Superior temporal gyrus (tissue), 1 donor: ENCODE measurements at regions not wholly inside any gene's neighbourhood (a gene's known extent, or its start where the extent isn't known, plus 50 kb on each side); places are given as distances from the start of the nearest gene placed in this dataset.

Source experiments
- DNase-seq: peaks from one replicate; pipeline ENCODE4 v3.0.0-alpha.2; 2016; ENCODE audit errors: extremely low spot score

DNA sequence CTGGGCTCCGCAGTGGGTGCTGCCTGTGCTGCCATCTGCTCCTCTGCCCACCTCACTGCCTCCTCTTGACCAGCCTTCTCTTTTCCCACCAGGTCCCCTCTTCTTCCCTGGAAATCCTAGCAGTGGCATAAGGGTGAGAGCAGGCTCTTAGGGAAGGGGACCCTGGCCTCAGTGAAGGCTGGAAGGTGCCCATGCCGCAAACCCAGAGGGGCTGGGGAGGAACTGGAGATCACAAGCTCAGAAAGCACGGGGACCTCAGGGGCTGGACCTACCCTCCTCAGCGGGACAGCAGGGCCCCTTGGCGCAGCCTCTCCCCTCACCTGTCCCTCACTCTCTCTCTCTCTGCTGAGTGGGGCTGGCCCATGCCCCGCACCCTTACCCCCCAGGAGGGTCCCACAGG, 144.4 kb upstream of the IRX2 start:
- no peak for DNase-seq

GRCh38 chr5:2895196-2895595, 143.7 kb upstream of the IRX2 start:
- no peak for DNase-seq

DNA sequence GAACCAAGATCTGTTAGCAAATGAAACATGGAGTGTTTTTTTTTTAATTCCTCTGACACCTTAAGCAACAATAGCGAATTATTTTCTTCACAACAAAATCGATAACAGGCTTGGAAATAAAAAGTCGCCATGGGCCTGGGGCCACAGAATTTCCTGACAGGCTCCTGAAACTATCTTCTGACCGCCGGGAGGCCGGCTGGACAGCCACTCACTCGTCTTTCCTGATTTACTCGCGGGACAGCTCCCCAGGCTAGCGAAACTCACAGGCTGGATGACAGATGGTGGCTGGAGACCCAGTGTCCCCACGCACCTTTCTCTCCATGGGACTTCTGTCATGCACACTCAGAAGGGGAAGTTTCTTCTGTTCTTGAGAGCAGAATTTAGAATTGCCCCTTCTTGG, 143.3 kb upstream of the IRX2 start:
- DNase-seq, result no peak

DNA sequence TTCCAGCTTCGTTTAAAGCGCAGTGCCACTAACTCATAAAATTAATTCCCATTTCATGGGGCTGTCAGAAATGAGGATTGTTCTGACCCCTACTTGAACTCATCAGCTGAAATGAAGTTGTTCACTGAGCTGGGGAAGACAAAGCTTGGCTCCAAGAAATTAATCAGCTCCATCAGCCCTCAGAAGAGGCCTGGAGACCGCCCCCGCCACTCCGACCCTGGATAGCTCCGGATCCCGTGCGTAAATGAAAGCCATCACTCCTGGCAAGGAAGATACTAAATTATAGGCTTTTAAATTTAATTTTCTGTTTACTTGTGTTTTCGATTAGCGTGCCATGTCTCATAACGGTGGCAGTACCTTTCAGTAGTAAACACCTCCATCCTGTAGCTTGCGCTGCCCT, 142.8 kb upstream of the IRX2 start:
- no peak for DNase-seq

DNA sequence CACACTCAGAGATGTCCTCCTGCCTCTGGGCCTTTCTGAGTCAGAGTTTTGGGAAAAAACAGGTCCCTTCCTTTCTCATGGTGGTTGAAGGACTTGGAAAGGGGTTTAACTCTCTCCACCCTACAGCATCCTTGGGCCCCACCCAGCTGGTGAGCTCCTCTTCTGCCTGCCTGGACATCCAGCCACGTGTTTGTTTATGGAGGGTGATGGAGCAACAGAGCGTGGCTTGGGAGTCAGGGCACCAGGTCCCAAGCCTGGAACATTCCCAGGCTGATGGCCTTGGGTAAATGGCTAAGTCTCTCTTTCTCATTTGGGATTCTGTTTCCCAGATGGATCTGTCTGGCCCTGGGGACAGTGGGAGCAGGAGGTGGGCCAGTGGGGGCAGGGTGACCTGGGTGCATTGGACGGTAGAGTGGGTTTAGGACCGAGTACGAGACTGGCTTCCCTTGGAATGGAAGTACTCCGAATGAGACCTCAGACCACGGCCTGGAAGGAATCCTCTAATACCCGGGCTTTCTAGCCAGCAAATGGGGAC, 141.1 kb upstream of the IRX2 start:
- DNase-seq, result no peak

GRCh38 chr5:2891781-2892180, 140.3 kb upstream of the IRX2 start:
- DNase-seq, result no peak

DNA sequence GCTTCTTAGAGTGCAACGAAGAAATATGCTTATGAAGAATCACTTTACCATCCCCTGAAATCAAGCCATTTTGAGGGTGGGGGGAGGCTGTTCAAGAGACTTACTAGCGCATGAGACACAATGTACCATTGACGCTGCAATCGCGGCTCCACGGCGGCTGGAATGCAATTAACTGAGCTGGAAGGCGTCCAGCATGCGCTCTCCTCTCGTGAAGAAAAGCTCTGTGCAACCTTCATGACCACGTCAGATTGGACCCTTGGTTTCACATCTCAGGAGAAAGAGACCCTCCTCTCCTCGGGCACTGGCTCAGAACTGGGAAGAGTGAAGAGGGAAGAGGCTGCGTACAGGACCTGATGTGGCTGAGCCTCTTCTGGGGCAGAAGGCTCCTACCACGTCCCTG, 138.5 kb upstream of the IRX2 start:
- DNase-seq, result no peak

DNA sequence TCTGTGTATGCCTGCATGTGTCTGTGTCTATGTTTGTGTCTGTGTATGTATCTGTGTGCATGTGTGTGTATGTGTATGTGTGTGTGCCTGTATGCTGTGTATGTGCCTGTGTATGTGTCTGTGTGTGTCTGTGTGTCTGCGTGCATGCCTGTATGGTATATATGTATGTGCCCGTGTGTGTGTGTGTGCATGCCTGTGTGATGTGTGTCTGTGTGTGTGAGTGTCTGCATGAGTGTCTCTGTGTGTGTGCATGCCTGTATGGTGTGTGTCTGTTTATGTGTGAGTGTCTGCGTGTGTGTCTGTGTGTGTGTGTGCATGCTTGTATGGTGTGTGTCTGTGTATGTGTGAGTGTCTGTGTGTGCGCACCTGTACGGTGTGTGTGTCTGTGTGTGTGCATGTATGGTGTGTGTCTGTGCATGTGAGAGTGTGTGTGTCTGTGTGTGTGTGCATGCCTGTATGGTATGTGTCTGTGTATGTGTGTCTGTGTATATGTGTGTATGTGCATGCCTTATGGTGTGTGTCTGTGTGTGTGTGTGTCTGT, 137.1 kb upstream of the IRX2 start:
- no peak for DNase-seq

GRCh38 chr5:2887481-2888348, 136.2 kb upstream of the IRX2 start:
- no peak for DNase-seq

GRCh38 chr5:2886531-2886930, 135.1 kb upstream of the IRX2 start:
- no peak for DNase-seq

- DNase-seq, result no peak
Observed at GRCh38 chr5:2883771-2884170, 132.3 kb upstream of the IRX2 start.

DNA sequence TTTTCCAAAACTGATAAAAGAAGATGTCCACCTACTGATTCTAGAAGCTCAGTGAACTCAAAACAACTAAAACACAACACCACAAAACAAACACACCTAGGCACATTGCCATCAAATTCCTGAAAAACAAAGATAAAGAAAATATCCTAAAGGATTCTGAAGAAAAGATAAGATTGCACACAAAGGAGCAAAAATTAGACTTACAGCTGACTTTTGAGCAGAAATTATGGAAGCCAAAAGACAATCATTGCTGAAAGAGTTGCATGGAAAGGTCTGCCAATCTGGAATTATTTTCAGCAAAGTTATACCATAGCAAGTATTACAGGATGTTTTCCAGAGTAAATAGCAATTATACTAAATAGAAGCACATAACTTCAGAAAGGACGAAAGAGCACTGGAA, 128.2 kb upstream of the IRX2 start:
- no peak for DNase-seq

DNA sequence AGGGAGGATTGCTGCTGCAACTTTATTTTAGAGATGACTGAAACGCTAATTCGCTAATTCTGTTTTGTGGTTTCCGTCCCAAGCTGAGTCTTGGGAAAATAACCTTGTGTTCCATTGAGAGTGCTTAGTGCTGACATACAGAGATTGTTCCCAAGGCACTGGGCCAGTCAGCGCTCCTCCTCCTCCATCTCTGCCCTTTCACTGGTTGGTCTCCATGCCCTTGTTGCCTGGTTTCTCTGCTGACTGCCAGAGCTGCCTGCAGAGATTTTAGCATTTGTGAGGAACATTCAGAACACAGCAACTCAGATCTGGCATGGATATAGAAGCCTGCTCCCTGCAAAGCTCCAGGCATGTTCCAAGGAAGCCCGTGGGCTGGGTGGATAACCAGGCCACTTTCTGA, 126.0 kb upstream of the IRX2 start:
- peak; percentile 21 for DNase-seq

DNA sequence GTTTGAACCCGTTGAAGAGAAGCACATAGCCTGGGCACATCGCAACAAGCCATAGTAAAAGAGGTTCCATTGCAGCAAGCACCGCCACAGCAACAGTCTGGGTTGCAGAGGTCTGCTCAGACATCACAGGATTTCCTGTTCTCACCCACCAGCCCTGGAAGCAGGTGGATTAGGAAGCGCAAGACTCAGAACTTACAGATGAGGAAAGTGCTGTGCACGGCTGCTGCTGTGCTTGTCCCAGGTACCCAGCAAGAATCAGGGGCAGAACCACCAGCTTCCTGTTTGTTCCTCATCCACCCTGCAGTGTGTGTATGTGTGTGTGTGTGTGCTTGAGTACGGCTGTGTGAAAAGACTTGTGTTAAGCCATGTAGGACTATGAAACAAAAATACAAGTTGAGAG, 124.7 kb upstream of the IRX2 start:
- DNase-seq, result no peak

DNA sequence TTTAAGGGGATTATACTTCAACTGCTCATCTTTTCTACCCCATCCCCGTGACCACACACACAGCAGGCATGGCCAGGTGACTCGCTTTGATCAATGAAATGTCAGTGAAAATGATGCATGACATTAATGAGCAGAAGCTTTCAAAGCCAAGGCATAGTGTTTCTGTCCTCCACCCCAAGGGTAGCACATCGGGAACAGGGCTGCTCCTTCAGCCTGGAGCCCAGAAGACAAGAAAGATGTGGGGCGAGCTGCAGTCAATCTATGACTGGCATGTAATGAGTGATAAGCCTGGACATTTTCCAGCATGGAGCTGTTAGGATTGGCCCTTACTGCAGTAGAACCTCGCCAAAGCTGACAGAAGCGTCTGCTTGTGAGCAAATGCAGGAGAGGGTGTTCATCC, 122.6 kb upstream of the IRX2 start:
- no peak for DNase-seq

DNA sequence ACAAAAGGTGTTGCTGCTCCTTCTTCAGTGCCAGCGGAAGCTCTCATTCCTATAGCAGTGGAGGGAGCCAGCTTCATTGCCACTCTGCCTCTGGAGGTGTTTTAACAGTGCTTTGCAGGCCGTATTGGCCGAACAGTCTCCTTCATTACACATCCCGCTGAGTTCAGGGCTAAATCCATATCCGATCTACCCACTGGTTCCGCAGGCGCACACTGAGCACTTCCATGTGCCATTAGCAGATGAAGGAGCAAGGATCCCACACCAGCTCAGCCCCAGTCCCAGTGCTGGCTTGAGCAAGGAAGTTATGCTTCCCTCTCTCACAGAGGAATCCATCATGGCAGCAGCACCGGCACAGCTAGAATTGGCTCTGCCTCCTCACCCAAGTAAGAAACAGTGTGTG, 121.2 kb upstream of the IRX2 start:
- no peak for DNase-seq

- no peak for DNase-seq
Observed at GRCh38 chr5:2871282-2871681, 119.8 kb upstream of the IRX2 start.

- DNase-seq, result no peak
Observed at GRCh38 chr5:2869471-2869870, 118.0 kb upstream of the IRX2 start.

DNA sequence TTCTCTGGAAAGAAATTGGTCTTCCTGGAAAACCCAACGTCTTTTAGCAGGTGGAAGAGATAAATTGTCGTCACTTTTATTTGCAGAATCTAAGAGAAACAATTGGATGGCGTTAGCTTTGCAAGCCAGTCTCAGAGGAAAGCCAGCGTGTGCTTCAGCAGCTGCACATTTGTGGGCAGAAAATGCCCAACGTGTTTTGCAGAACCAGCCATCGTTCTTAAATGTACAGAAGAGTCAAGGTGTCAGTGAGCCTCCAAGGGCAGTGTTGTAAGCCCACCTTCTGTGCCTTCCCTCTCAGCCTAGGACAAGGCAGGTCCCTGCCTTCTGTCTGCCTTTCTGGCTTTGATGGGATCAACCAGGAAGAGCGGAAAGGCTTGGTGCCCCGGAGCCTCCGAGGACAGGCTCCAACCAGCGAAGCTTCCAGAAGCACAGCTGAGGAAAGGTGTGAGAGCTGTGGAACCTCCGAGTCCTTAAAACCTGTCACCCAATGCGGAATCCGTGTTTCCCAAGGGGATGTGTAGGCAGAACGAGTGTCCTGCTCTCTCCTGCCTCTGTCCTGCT, 116.0 kb upstream of the IRX2 start:
- DNase-seq, result no peak

- no peak for DNase-seq
Observed at GRCh38 chr5:2866662-2867372, 115.3 kb upstream of the IRX2 start.

- DNase-seq, result no peak
Observed at GRCh38 chr5:2865856-2866255, 114.4 kb upstream of the IRX2 start.

DNA sequence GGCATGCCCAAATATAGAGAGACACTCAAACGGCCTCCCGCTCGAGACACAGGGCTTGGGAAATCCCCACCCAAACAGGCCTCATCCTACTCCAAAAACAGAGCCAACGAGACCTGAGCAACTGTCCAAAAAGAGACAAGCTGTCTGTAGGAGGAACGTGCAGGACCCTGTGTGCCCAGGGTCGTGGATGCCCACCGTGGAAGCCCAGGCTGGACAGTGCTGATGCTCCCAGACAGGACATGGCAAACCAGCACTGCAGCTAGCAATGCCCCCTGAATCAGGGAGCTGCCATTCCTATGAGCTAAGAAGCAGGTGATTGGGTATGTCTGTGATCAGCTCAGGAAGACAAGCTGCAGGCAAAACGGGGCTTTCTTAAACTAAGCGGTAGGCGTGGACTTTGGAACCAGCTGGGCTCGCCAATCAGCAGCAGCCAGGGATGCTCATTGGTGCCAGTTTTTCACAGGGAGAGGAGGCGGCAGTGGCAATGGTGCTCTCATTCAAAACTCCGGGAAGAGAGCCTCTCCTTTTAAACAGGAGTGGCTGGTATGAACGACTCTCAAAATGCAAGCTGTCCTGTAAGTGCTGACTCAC, 113.1 kb upstream of the IRX2 start:
- no peak for DNase-seq
